HCT116 (cell line): ENCODE measurements at regions not wholly inside any gene's neighbourhood (a gene's known extent, or its start where the extent isn't known, plus 50 kb on each side); places are given as distances from the start of the nearest gene placed in this dataset.

Experiments used
- ATAC-seq: fragments of 200-7000 bp; cut with Tn5 transposase; 2 replicates; pipeline ENCODE4 v1.9.1; 2020; ENCODE audit warnings: mild to moderate bottlenecking, moderate library complexity
- BruUV-seq: library from RNA; stranded (reverse); fragments of 400-500 nt; replicated peaks from 2 replicates; lab custom pipeline; 2021; lab: Mats Ljungman, UMichigan
- CTCF ChIA-PET: fragments of 300-600 bp; sonication (Branson Sonifier 250); formaldehyde crosslinking; loops from one replicate; lab custom pipeline; 2021; ENCODE audit warnings: antibody characterized with exemption; lab: Charles Lee
- POLR2A ChIA-PET: fragments of 300-600, 350-600 bp; sonication (Branson Sonifier 250); formaldehyde crosslinking; loops from one replicate; lab custom pipeline; 2021; ENCODE audit warnings: antibody characterized with exemption; lab: Charles Lee
- RAD21 ChIA-PET, 2 experiments: fragments of 300-600 bp; sonication (Branson Sonifier 250); formaldehyde crosslinking; loops; one replicate each; lab custom pipeline; 2023; ENCODE audit warnings: low total read pairs in 2 of 2; ENCODE audit not compliant: uncharacterized antibody in 2 of 2, unreplicated experiment in 2 of 2, low non-redundant PET in 1 of 2; lab: Charles Lee
- DNase-seq: peaks from one replicate; pipeline ENCODE4 v3.0.0-alpha.2; 2010; ENCODE audit warnings: low read depth, low spot score
- H2AFZ ChIP-seq: fragments of 200-600 bp; shearing (Covaris generic), sonication (generic); 2 replicates; pipeline ENCODE4 v1.6.1; 2017; ENCODE audit warnings: low read depth, mixed run types, mixed read lengths, antibody characterized with exemption, low read length; ENCODE audit not compliant: poor library complexity, severe bottlenecking
- H3K27ac ChIP-seq: 2 replicates; pipeline ENCODE4 v1.5.1; 2012; ENCODE audit warnings: low read depth, low read length
- H3K27me3 ChIP-seq: fragments of 200-600 bp; sonication (generic); 2 replicates; pipeline ENCODE4 v1.6.1; 2016; ENCODE audit warnings: mixed run types, low read length, mixed read lengths; ENCODE audit not compliant: insufficient read depth
- H3K36me3 ChIP-seq, 2 experiments: fragments of 200-500 bp in 1 of 2; fragments of 200-600 bp in 1 of 2; sonication (Bioruptor generic) in 1 of 2; sonication (generic) in 1 of 2; 2 replicates each; pipeline versions ENCODE4 v1.5.1 to v1.6.1; 2014 to 2016; ENCODE audit warnings: low read length in 2 of 2, inconsistent platforms in 1 of 2, mixed read lengths in 1 of 2, mixed run types in 1 of 2; ENCODE audit not compliant: insufficient read depth in 2 of 2, control insufficient read depth in 1 of 2
- H3K4me1 ChIP-seq, 2 experiments: fragments of 200-600 bp in 1 of 2; sonication (generic) in 1 of 2; 2 replicates each; pipeline versions ENCODE4 v1.5.1 to v1.6.1; 2012 to 2017; ENCODE audit warnings: low read length in 2 of 2, inconsistent platforms in 1 of 2, mild to moderate bottlenecking in 1 of 2, mixed read lengths in 1 of 2, mixed run types in 1 of 2, moderate library complexity in 1 of 2; ENCODE audit not compliant: insufficient read depth in 2 of 2, control insufficient read depth in 1 of 2
- H3K4me2 ChIP-seq: fragments of 200-600 bp; sonication (generic); 2 replicates; pipeline ENCODE4 v1.6.1; 2017; ENCODE audit warnings: mixed run types, low read length, mixed read lengths
- H3K4me3 ChIP-seq, 2 experiments: fragments of 200-600 bp in 1 of 2; sonication (generic) in 1 of 2; replicated peaks in 1 of 2; 2 replicates each; pipeline ENCODE4 v1.5.1; 2011 to 2016; ENCODE audit warnings: low read length in 2 of 2, control low read depth in 1 of 2, low read depth in 1 of 2, mild to moderate bottlenecking in 1 of 2, mixed read lengths in 1 of 2, mixed run types in 1 of 2
- H3K79me2 ChIP-seq: fragments of 200-600 bp; sonication (generic); 2 replicates; pipeline ENCODE4 v1.6.1; 2017; ENCODE audit warnings: mild to moderate bottlenecking, mixed run types, low read length, moderate library complexity, mixed read lengths; ENCODE audit not compliant: insufficient read depth
- H3K9ac ChIP-seq: fragments of 200-600 bp; sonication (generic); 2 replicates; pipeline ENCODE4 v1.6.1; 2016; ENCODE audit warnings: low read length, mixed read lengths
- H3K9me2 ChIP-seq: fragments of 200-600 bp; sonication (generic), shearing (Covaris generic); 2 replicates; pipeline ENCODE4 v1.6.1; 2017; ENCODE audit warnings: mixed run types, mild to moderate bottlenecking, moderate library complexity; ENCODE audit not compliant: insufficient read depth
- H3K9me3 ChIP-seq, 2 experiments: fragments of 200-500 bp in 1 of 2; fragments of 200-600 bp in 1 of 2; sonication (Bioruptor generic) in 1 of 2; sonication (generic) in 1 of 2; 2 replicates each; pipeline ENCODE4 v1.6.1; 2014 to 2017; ENCODE audit warnings: low read length in 2 of 2, mixed read lengths in 2 of 2, inconsistent platforms in 1 of 2, low read depth in 1 of 2, mild to moderate bottlenecking in 1 of 2, mixed run types in 1 of 2, moderate library complexity in 1 of 2; ENCODE audit not compliant: control insufficient read depth in 1 of 2, insufficient read depth in 1 of 2
- H4K20me1 ChIP-seq: fragments of 200-600 bp; sonication (generic), shearing (Covaris generic); 2 replicates; pipeline ENCODE4 v1.6.1; 2017; ENCODE audit warnings: mixed run types, mild to moderate bottlenecking, moderate library complexity; ENCODE audit not compliant: insufficient read depth
- CBX3 ChIP-seq: IDR thresholded peaks from 2 replicates; pipeline ENCODE4 v1.6.1; 2012; ENCODE audit warnings: low read depth
- CTCF ChIP-seq, 3 experiments: fragments of 200-600 bp in 1 of 3; sonication (generic) in 1 of 3; IDR thresholded peaks in 2 of 3; conservative IDR thresholded peaks in 1 of 3; 2 replicates each; pipeline ENCODE4 v1.5.1; 2012 to 2017; ENCODE audit warnings: low read depth in 2 of 3, low read length in 2 of 3, antibody characterized with exemption in 1 of 3, borderline replicate concordance in 1 of 3, control low read depth in 1 of 3, mild to moderate bottlenecking in 1 of 3, mixed read lengths in 1 of 3, mixed run types in 1 of 3, moderate library complexity in 1 of 3; ENCODE audit not compliant: insufficient read depth in 1 of 3
- EGR1 ChIP-seq: IDR thresholded peaks from 2 replicates; pipeline ENCODE4 v1.6.1; 2012; ENCODE audit warnings: low read depth
- EZH2phosphoT487 ChIP-seq: fragments of 200-600 bp; IDR thresholded peaks from 2 replicates; pipeline ENCODE4 v1.6.1; 2018; ENCODE audit warnings: antibody characterized with exemption, borderline replicate concordance
- JUND ChIP-seq: IDR thresholded peaks from 2 replicates; pipeline ENCODE4 v1.6.1; 2012
- POLR2A ChIP-seq: IDR thresholded peaks from 2 replicates; pipeline ENCODE4 v1.7.0; 2011; ENCODE audit warnings: borderline replicate concordance; ENCODE audit not compliant: insufficient read depth, insufficient read length; ENCODE audit errors: extremely low read depth
- SIN3A ChIP-seq: IDR thresholded peaks from 2 replicates; pipeline ENCODE4 v1.6.1; 2012; ENCODE audit warnings: low read depth
- SP1 ChIP-seq: IDR thresholded peaks from 2 replicates; pipeline ENCODE4 v1.6.1; 2012; ENCODE audit warnings: low read depth
- YY1 ChIP-seq: IDR thresholded peaks from 2 replicates; pipeline ENCODE4 v1.6.1; 2011; ENCODE audit warnings: low read length, low read depth, moderate library complexity, mild to moderate bottlenecking; ENCODE audit not compliant: insufficient replicate concordance; ENCODE audit errors: extremely low read depth
- ZNF274 ChIP-seq: fragments of 200-500 bp; sonication (Bioruptor generic); IDR thresholded peaks from 2 replicates; pipeline ENCODE4 v1.6.1; 2014; ENCODE audit warnings: mild to moderate bottlenecking, low read depth, low read length, inconsistent platforms
- intact Hi-C: fragments of 100-400 bp; cut with micrococcal nuclease; formaldehyde crosslinking; loops from 2 replicates; pipeline ENCODE4 v1.10.0; 2022
- TF ChIP-seq, protein P1 (sequence below): IDR thresholded peaks from 2 replicates; pipeline ENCODE4 v1.6.1; 2011; ENCODE audit warnings: mild to moderate bottlenecking, low read length, moderate library complexity; ENCODE audit not compliant: insufficient replicate concordance; ENCODE audit errors: extremely low read depth

- no peaks in the 10 kb centered on the region for H3K9me2 ChIP-seq
- no peak overlapping the region for H3K4me3 ChIP-seq
- H3K79me2 ChIP-seq: no peaks in the 10 kb centered on the region
- no peak overlapping the region for H3K27ac ChIP-seq
- ChIA-PET CTCF (no interaction called here), RAD21 (no interaction called here), POLR2A (no interaction called here)
- intact Hi-C loops: no loop called here
- H3K4me1 ChIP-seq: peaks cover 22 to 27% of the 10 kb centered on the region in 2 experiments
- H3K9me3 ChIP-seq: no peaks in the 10 kb centered on the region
- no peak for ATAC-seq
- H3K27me3 ChIP-seq: no peaks in the 10 kb centered on the region
- no peak for TF ChIP-seq CBX3
- no peak for TF ChIP-seq EGR1
- TF ChIP-seq ZNF274: no peak
- no peak for TF ChIP-seq JUND
- TF ChIP-seq SP1: no peak
- no peak for TF ChIP-seq POLR2A
- no peak for TF ChIP-seq EZH2phosphoT487
- TF ChIP-seq SIN3A: no peak
- TF ChIP-seq YY1: no peak
- no peak for TF ChIP-seq CTCF (IDR thresholded peaks at IDR 0.05 in 2 of 3, conservative IDR thresholded peaks at IDR 0.05 in 1 of 3; ENCODE audit: borderline replicate concordance in 1 of 3, insufficient read depth in 1 of 3, low read depth in 2 of 3, low read length in 2 of 3)
- TF ChIP-seq, protein P1, sequence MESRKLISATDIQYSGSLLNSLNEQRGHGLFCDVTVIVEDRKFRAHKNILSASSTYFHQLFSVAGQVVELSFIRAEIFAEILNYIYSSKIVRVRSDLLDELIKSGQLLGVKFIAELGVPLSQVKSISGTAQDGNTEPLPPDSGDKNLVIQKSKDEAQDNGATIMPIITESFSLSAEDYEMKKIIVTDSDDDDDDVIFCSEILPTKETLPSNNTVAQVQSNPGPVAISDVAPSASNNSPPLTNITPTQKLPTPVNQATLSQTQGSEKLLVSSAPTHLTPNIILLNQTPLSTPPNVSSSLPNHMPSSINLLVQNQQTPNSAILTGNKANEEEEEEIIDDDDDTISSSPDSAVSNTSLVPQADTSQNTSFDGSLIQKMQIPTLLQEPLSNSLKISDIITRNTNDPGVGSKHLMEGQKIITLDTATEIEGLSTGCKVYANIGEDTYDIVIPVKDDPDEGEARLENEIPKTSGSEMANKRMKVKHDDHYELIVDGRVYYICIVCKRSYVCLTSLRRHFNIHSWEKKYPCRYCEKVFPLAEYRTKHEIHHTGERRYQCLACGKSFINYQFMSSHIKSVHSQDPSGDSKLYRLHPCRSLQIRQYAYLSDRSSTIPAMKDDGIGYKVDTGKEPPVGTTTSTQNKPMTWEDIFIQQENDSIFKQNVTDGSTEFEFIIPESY: no peak
- no peaks in the 10 kb centered on the region for H4K20me1 ChIP-seq
- BruUV-seq: no TSS peak
- no peak overlapping the region for H3K9ac ChIP-seq
- H3K36me3 ChIP-seq: no peaks in the 10 kb centered on the region
- H2AFZ ChIP-seq: no peak overlapping the region
- DNase-seq: no peak
- no peak overlapping the region for H3K4me2 ChIP-seq
Measured at GRCh38 chr20:50314678-50315335, 124.2 kb downstream of the CEBPB start.
